HFFc6 (cell line): ENCODE measurements at regions not wholly inside any gene's neighbourhood (a gene's known extent, or its start where the extent isn't known, plus 50 kb on each side); places are given as distances from the start of the nearest gene placed in this dataset.

Source experiments
- DNase-seq: peaks from one replicate; pipeline ENCODE4 v3.0.0-alpha.2; 2018
- H3K27ac Mint-ChIP-seq: 2 replicates; pipeline ENCODE4 v1.8.0; 2020; ENCODE audit warnings: mild to moderate bottlenecking, mixed read lengths
- H3K27me3 Mint-ChIP-seq: 2 replicates; pipeline ENCODE4 v1.8.0; 2021; ENCODE audit warnings: mild to moderate bottlenecking, moderate library complexity, mixed read lengths; ENCODE audit not compliant: insufficient read depth
- H3K36me3 Mint-ChIP-seq: 2 replicates; pipeline ENCODE4 v1.8.0; 2021; ENCODE audit warnings: low read depth, mixed read lengths
- H3K4me1 Mint-ChIP-seq: 2 replicates; pipeline ENCODE4 v1.8.0; 2020; ENCODE audit warnings: low read depth, mixed read lengths
- H3K4me3 Mint-ChIP-seq: 2 replicates; pipeline ENCODE4 v1.8.0; 2020; ENCODE audit warnings: mild to moderate bottlenecking, moderate library complexity, mixed read lengths
- H3K9me3 Mint-ChIP-seq: 2 replicates; pipeline ENCODE4 v1.8.0; 2020; ENCODE audit warnings: mild to moderate bottlenecking, mixed read lengths
- TF ChIP-seq, protein P1 (sequence below): fragments of 200-600 bp; sonication (generic); IDR thresholded peaks from 2 replicates; pipeline ENCODE4 v1.5.0; 2021; ENCODE audit warnings: antibody characterized with exemption, mild to moderate bottlenecking

DNA sequence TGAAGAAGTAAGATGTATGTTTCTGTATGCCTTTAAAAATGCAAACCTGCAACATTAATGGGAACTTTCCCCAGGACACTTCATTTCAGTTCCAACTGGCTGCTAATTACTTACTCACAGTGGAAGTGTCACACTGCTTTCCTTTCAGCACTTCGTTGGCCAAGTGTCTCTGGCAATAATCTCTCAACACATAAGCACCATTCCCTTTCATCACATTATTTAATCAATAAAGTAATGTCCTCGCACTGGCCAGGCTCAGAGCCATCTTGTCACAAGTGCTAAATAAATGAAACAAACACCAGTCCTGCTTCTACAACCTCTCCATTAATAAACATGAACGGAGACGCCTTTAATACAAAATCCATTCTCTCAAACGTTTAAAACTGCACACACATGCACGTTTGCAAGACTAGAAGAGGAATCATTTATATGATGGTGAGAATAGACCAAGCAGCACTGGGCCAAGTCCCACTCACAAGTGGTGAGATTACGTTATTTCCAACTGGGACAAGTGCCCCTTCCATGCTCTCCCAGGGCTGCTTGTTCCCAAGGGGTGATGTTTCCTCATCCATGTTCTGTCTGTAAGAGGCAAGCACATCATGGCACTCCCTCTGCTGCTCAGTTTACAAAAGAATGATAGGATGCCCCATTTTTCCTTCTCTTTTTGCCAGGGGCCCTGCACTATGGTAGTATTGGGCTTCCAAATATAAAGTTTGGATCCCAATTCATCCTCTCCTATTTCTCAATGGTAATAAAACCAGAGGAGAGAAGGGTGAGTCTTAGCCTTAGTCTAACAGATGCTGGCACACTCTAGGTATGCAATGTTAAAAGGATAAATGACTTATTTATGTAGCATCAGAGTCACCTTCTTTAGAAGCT, 56.8 kb upstream of the ETAA1 start:
- Mint-ChIP-seq H3K27me3 (peaks cover 1% of the 10 kb centered on the region; the same call in 1 of the 2 replicates), H3K27ac (no peak overlapping the region), H3K4me3 (no peak overlapping the region), H3K4me1 (no peaks in the 10 kb centered on the region), H3K9me3 (no peaks in the 10 kb centered on the region), H3K36me3 (0 out of 2 replicates have a peak, but pooled peaks cover 5% of the 10 kb centered on the region)
- DNase-seq: no peak
- TF ChIP-seq, protein P1, sequence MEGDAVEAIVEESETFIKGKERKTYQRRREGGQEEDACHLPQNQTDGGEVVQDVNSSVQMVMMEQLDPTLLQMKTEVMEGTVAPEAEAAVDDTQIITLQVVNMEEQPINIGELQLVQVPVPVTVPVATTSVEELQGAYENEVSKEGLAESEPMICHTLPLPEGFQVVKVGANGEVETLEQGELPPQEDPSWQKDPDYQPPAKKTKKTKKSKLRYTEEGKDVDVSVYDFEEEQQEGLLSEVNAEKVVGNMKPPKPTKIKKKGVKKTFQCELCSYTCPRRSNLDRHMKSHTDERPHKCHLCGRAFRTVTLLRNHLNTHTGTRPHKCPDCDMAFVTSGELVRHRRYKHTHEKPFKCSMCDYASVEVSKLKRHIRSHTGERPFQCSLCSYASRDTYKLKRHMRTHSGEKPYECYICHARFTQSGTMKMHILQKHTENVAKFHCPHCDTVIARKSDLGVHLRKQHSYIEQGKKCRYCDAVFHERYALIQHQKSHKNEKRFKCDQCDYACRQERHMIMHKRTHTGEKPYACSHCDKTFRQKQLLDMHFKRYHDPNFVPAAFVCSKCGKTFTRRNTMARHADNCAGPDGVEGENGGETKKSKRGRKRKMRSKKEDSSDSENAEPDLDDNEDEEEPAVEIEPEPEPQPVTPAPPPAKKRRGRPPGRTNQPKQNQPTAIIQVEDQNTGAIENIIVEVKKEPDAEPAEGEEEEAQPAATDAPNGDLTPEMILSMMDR: no peak

DNA sequence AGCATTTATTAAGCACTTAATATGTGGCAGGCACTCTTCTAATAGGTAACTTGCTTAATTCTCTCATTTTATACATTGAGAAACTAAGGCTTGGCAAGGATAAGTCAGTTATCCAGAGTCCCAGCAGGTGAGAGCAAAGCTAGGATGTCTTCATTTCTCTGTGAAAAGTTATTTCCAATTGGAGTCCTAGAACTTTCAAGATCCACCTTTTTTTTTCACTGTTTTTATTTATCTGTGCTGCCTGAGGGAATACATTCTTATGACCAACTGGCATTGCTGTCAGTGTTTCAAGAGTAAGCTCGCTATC, 56.2 kb upstream of the ETAA1 start:
- TF ChIP-seq, protein P1: no peak
- no peak overlapping the region for H3K27ac Mint-ChIP-seq
- no peaks in the 10 kb centered on the region; the same call in 1 of the 2 replicates for H3K4me1 Mint-ChIP-seq
- H3K4me3 Mint-ChIP-seq: no peak overlapping the region
- 0 out of 2 replicates have a peak, but pooled peaks cover 5% of the 10 kb centered on the region for H3K36me3 Mint-ChIP-seq
- no peak for DNase-seq
- no peaks in the 10 kb centered on the region for H3K9me3 Mint-ChIP-seq
- peaks cover 1% of the 10 kb centered on the region; the same call in 1 of the 2 replicates for H3K27me3 Mint-ChIP-seq

GRCh38 chr2:67341336-67341735, 55.8 kb upstream of the ETAA1 start:
- peaks cover 2% of the 10 kb centered on the region for H3K4me1 Mint-ChIP-seq
- H3K27ac Mint-ChIP-seq: no peak overlapping the region
- no peak overlapping the region for H3K4me3 Mint-ChIP-seq
- TF ChIP-seq, protein P1: no peak
- no peaks in the 10 kb centered on the region for H3K9me3 Mint-ChIP-seq
- peaks cover 1% of the 10 kb centered on the region; the same call in 1 of the 2 replicates for H3K27me3 Mint-ChIP-seq
- no peak for DNase-seq
- H3K36me3 Mint-ChIP-seq: 0 out of 2 replicates have a peak, but pooled peaks cover 5% of the 10 kb centered on the region

GRCh38 chr2:67342394-67342793, 54.7 kb upstream of the ETAA1 start:
- TF ChIP-seq, protein P1: no peak
- H3K27ac Mint-ChIP-seq: no peak overlapping the region
- no peaks in the 10 kb centered on the region for H3K9me3 Mint-ChIP-seq

GRCh38 chr2:67346718-67347407, 50.3 kb upstream of the ETAA1 start:
- H3K4me3 Mint-ChIP-seq: no peak overlapping the region
- DNase-seq: peak; percentile 39
- TF ChIP-seq, protein P1: no peak
- H3K27ac Mint-ChIP-seq: no peak overlapping the region
- H3K9me3 Mint-ChIP-seq: peaks cover 14% of the 10 kb centered on the region
- H3K36me3 Mint-ChIP-seq: peaks cover 7% of the 10 kb centered on the region
- no peaks in the 10 kb centered on the region for H3K27me3 Mint-ChIP-seq
- peaks cover 16% of the 10 kb centered on the region for H3K4me1 Mint-ChIP-seq

More at GRCh38 chr2:67342394-67342793, 54.7 kb upstream of the ETAA1 start:
- no peak for DNase-seq
- H3K36me3 Mint-ChIP-seq: 0 out of 2 replicates have a peak, but pooled peaks cover 5% of the 10 kb centered on the region
- H3K4me1 Mint-ChIP-seq: peaks cover 13% of the 10 kb centered on the region
- peaks cover 1% of the 10 kb centered on the region; the same call in 1 of the 2 replicates for H3K27me3 Mint-ChIP-seq
- H3K4me3 Mint-ChIP-seq: no peak overlapping the region
